ENCODE measurements at regions not wholly inside any gene's neighbourhood (a gene's known extent, or its start where the extent isn't known, plus 50 kb on each side); places are given as distances from the start of the nearest gene placed in this dataset.

DNA sequence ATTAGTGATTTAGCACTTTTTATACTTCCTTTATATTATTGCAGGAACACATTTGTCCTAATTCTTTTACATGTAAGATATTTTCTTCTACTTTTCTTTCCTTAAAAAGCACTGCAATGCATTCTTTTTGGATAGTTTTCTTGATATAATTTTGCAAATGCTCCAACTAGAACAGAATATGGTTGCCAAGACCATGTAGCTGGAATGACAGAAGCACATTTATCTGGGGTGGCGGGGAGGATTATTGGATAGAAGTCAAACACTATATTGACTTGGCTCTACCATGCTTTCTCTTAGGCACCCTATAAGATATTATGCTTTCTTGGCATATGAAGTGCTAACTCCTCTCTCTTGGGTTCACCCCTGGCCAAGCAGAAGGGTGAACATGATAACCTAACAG, 983.5 kb downstream of the FAT4 start:
- TF ChIP-seq, protein P1, sequence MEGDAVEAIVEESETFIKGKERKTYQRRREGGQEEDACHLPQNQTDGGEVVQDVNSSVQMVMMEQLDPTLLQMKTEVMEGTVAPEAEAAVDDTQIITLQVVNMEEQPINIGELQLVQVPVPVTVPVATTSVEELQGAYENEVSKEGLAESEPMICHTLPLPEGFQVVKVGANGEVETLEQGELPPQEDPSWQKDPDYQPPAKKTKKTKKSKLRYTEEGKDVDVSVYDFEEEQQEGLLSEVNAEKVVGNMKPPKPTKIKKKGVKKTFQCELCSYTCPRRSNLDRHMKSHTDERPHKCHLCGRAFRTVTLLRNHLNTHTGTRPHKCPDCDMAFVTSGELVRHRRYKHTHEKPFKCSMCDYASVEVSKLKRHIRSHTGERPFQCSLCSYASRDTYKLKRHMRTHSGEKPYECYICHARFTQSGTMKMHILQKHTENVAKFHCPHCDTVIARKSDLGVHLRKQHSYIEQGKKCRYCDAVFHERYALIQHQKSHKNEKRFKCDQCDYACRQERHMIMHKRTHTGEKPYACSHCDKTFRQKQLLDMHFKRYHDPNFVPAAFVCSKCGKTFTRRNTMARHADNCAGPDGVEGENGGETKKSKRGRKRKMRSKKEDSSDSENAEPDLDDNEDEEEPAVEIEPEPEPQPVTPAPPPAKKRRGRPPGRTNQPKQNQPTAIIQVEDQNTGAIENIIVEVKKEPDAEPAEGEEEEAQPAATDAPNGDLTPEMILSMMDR (IDR thresholded peaks at IDR 0.05; ENCODE audit: borderline replicate concordance, extremely low read depth, low read length, poor library complexity, severe bottlenecking) = no peak
- TF ChIP-seq EZH2 (IDR thresholded peaks at IDR 0.05; ENCODE audit: borderline replicate concordance, low read depth, low read length, severe bottlenecking) = no peak
